ENCODE measurements at regions not wholly inside any gene's neighbourhood (a gene's known extent, or its start where the extent isn't known, plus 50 kb on each side); places are given as distances from the start of the nearest gene placed in this dataset.
"Not testable (repeated sequence)": the region's sequence is repeated elsewhere in the genome, so short reads cannot be mapped to it uniquely, and the experiment has no call there.

- no peak for DNase-seq (ENCODE audit: low spot score)
Observed at GRCh38 chrX:22800806-22801205, 199.0 kb upstream of the DDX53 start.

- DNase-seq (ENCODE audit: low spot score): no peak
Observed at GRCh38 chrX:22803353-22803752, 196.4 kb upstream of the DDX53 start.

GRCh38 chrX:22810876-22811275 is 188.9 kb upstream of the DDX53 start:
- DNase-seq (ENCODE audit: low spot score): no peak

- DNase-seq (ENCODE audit: low spot score): no peak
Observed at GRCh38 chrX:22818061-22818460, 181.7 kb upstream of the DDX53 start.

GRCh38 chrX:22855693-22856092 is 144.1 kb upstream of the DDX53 start:
- no peak for DNase-seq (ENCODE audit: low spot score)

GRCh38 chrX:22859642-22860041 is 140.1 kb upstream of the DDX53 start:
- DNase-seq (ENCODE audit: low spot score): no peak

GRCh38 chrX:22866801-22867200 is 133.0 kb upstream of the DDX53 start:
- not testable (repeated sequence) for DNase-seq (ENCODE audit: low spot score)

- DNase-seq (ENCODE audit: low spot score): no peak
Observed at GRCh38 chrX:22882543-22882942, 117.2 kb upstream of the DDX53 start.

GRCh38 chrX:22889819-22890218 is 109.9 kb upstream of the DDX53 start:
- DNase-seq (ENCODE audit: low spot score): no peak

GRCh38 chrX:22912616-22913015 is 87.1 kb upstream of the DDX53 start:
- DNase-seq (ENCODE audit: low spot score): no peak

GRCh38 chrX:22922961-22923360 is 76.8 kb upstream of the DDX53 start:
- DNase-seq (ENCODE audit: low spot score): no peak

- DNase-seq (ENCODE audit: low spot score): no peak
Observed at GRCh38 chrX:22934640-22935039, 65.1 kb upstream of the DDX53 start.

GRCh38 chrX:22944945-22945344 is 54.8 kb upstream of the DDX53 start:
- DNase-seq (ENCODE audit: low spot score): no peak
